Fibroblast of the conjunctiva (primary cell): ENCODE measurements at regions not wholly inside any gene's neighbourhood (a gene's known extent, or its start where the extent isn't known, plus 50 kb on each side); places are given as distances from the start of the nearest gene placed in this dataset.

ENCODE experiments used
- DNase-seq: peaks from one replicate; pipeline ENCODE4 v3.0.0-alpha.2; 2010; ENCODE audit warnings: low read depth

DNA sequence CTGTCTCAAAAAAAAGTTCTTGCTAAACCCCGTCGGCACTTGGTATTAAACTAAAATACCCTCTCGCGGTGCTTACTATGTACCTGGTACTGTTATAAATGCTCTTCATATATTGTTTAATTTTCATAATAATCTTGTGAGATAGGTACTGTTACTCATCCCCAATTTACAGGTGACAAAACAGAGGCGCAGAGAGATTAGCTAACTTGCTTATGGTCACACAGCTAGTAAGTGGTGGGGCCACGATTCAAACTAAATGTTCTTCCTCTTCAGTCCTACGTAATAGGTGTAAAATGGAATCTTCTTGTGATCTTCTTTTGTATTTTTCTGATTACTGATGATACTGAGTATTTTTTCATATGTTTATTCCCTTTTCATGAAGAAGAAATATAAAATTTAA, 51.3 kb downstream of the TET3 start:
- DNase-seq, result no peak

DNA sequence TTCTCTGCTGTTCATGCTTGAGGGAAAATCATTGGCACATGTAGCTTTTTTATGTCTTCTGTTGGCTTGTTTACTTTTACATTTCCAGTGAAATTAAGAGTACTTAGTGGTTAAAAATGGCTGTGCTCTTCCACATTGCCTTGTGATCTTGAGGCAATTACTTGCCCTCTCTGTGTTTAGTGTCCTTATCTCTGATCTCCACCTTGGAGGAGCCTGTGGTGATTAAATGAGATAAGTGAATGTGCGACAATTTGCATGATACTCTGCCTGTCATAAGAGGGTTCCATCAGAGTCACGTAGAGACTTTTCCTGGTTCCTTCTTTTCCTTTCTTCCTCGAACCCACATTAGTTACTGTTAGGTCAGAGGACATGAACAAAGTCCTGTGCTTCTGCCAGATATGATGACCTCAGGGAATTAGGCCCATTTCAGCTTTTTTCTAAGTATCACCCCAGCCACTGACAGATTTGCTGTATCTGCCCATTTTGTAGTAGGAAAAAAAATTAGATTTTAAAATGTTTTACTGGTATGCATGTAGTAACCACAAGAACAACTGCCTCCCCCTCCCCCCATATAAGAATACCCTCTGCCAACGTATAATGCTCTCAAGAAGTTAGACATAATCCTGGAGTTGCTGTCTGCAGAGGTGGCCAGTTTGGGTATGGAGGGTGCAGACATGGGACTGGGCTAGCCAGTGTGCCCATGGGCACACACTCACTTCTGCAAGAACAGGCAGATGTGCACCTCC, 51.9 kb downstream of the TET3 start:
- DNase-seq, result no peak

DNA sequence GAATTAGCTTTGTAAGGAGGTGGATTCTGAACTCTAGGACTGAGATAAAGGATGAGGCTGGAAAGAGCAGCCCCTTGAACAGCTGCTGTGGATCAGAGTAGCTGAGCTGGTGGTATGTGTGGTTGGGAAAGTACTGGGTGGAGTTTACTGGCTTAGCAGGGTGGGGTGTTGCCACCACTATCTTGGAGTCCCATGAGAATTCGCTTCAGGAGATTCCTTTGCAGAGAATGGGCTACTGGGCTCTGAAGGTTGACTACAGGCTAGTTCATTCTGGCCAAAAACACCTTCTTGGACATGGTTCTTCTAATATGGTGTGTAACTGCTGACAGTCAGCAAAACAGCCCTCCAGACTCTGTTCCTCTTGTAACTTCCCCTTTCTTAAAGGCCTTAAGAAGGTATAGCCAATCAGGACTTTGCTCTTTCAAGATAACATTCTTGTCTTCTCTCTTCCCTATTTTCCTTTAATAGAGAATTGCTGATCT, 52.7 kb downstream of the TET3 start:
- DNase-seq, result peak; percentile 18

DNA sequence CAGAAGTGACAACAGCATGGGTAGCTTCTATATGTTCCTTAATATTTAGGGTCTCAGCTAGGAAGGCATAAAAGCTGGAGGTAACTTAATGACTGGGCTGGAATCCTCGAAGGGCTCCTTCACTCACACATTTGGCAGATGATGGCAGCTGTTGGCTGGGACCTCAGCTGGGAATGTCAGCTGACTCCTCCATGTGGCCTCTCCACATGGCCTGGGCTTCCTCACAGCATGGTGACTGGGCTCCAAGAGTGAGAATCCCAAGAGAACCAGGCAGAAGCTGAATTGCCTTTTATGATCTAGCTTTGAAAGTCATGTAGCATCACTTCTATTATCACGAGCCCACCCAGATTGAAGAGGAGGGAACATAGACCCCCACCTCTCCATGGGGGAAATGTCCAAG, 54.9 kb downstream of the TET3 start:
- DNase-seq, result no peak

DNA sequence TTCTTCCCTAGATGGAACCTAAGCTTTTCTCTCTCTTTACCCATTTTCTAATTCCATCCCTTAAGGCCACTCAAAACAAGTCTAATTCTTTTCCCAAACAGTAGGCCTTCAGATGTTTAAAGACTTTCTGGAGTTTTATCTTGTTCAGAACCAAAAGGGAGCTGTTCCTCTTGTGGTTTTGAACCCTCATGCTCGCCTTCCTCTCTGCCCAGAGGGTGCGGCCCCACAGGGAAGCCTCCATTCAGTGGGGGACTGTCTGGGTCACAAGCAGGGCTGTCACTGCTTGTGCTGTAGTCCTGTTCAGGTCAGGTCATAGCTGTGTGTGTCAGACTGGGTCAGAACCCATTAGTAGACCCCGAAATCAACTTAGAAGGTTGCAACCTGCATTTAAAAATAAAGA, 56.5 kb downstream of the TET3 start:
- no peak for DNase-seq

DNA sequence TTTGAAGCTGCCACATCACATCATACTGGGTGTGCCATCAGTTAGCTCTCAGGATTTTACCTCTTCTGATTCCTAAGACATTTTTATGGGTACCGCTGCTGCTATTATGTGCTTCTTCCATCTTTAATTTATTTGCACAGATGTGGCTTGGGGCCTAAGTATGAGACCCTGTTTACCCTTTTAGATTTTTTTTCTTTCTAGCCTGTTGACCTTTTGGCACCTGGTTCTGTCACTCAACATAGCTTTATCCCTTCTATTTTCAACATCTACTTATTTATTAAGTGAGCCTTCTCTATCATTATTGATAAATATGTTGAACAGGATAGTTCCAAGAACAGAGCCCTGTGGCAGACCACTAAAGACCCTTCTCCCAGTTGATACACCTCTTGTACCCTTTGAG, 57.0 kb downstream of the TET3 start:
- no peak for DNase-seq

DNA sequence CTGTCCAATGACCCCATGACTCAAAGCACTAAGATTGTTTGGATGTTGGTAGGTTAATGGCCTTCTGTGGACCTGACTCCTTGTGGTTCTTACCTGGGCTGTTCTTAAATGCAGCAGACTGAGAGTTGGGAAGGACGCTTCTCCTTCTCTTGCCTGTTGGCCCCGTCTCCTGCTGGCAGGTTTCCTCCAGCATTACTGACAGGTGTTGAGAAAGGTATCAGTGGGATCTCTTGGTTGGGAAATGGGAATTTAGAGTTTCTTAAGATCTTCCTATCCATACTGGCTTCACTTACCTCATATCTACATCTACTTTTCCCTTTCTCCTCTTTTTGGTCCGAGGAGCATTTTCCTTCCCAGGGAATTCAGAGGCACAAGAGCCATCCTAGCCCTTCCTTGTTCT, 57.9 kb downstream of the TET3 start:
- no peak for DNase-seq

DNA sequence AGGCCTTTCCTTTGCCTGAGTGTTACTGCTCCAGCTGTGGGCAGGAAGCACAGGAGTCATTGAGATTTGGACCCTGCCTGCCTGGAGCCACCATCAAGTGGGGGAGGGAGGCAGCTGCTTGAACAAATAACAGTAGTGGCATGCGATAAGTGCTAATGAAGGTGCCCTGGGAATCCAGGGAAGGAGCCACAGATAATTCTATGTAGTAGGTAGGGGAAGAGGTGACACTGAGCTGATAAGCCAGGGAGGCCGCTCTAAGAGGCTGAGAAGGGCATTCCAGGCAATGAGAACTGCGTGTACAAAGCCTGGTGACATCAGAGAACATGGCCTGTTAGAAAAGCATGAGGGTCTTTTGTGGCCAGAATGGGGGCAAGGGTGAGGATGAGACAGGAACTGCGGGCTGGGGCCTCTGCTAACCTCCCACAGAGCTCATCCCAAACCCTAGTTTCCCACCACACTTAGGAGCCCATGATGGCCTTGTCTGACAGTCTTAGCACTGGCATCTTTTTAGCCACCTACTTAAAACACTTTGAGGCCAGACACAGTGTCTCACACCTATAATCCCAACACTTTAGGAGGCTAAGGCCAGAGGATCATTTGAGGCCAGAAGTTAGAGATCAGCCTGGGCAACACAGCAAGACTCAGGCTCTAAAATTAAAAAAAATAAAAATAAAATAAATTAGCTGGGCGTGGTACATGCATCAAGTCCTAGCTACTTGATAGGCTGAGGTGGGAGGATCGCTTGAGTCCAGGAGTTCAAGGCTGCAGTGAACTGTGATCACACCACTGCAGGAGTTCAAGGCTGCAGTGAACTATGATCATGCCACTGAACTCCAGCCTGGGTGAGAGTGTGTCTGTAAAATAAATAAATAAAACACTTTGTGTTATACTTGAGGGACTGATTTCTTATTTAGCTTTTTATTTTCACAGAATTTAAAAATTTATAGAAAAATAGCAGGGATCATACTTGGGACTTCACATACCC, 58.9 kb downstream of the TET3 start:
- no peak for DNase-seq

DNA sequence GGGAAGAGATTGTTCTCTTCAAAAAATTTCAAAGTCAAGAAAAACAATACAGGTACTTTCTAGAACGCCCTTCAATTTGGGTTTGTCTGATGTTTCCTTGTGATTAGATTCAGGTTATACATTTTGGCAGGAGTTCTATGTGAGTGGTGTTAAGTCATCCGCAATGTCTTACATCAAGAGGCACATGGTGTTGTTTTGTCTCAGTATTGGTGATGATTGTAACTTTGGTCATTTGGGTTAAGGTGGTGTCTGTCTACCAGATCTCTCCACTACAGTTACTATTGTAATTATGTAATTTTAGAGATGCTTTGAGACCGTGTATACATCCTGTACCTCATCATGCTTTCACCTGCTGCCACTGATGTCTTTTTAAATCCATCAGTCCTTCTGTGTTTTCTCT, 60.3 kb downstream of the TET3 start:
- no peak for DNase-seq

DNA sequence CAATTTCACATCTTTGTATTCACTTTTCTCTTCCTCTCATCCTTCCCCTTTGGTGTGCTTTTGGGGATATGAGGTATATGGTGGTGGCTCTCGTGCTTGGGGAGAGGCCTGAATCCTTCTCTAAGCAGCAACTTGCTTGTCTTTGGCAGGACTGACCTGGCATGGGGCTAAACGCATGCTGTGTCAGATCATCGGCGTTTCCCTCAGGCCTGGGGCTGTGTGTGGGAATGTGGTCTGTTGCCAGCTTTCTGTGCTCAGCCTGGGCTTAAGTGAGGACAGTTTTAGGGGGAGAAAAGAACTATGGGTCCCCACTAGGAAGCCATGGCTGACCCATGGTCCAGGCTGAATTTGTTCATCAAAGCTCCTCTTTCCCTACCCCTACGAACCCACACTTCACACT, 60.7 kb downstream of the TET3 start:
- DNase-seq, result no peak

DNA sequence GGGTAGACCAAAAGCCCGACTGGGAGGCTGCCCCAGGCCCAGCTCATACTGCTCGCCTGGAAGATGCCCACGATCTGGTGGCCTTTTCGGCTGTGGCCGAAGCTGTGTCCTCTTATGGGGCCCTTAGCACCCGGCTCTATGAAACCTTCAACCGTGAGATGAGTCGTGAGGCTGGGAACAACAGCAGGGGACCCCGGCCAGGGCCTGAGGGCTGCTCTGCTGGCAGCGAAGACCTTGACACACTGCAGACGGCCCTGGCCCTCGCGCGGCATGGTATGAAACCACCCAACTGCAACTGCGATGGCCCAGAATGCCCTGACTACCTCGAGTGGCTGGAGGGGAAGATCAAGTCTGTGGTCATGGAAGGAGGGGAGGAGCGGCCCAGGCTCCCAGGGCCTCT, 61.7 kb downstream of the TET3 start:
- DNase-seq, result no peak

DNA sequence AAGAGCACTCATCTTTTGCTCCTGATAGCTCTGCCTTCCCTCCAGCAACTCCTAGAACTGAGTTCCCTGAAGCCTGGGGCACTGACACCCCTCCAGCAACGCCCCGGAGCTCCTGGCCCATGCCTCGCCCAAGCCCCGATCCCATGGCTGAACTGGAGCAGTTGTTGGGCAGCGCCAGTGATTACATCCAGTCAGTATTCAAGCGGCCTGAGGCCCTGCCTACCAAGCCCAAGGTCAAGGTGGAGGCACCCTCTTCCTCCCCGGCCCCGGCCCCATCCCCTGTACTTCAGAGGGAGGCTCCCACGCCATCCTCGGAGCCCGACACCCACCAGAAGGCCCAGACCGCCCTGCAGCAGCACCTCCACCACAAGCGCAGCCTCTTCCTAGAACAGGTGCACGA, 62.4 kb downstream of the TET3 start:
- DNase-seq, result no peak

DNA sequence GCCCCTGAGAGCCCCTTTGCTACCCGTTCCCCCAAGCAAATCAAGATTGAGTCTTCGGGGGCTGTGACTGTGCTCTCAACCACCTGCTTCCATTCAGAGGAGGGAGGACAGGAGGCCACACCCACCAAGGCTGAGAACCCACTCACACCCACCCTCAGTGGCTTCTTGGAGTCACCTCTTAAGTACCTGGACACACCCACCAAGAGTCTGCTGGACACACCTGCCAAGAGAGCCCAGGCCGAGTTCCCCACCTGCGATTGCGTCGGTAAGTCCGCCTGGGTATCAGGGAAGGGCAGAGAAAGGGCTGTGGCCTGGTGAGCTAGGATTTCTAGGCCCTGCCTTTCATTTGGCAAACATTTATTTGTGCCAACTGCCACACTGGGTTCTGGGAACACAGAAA, 63.4 kb downstream of the TET3 start:
- no peak for DNase-seq

DNA sequence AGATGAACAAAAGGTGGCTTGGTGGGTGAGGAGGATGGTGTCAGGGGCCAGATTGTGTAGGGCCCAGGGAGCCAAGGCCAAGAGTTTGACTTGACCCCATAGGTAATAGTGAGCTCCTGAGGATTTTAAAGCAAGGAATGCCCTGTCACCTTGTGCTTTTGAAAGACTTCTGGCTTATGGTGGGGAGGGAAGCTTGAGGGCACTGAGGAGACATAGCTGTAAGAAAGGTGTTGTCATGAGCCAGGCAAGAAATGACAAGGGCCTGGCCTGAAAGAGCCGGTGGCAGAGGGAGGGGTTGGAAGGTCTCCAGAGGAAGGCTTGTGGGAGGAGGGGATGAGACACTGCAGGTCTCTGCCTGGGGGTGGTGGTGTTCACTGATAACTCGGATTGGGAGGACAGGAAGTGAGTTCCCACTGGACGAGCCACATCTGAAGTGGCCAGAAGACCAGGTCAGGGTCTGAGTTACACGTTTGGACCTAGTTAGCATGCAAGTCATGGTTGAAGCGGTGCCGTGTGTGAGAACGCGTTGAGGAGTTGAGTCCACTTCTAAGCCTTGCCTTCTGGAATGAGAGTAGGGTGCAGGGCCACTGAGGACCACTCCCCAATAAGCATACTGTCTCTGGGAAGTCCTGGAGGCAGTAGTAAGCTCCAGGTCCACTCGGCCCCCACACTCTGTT, 64.3 kb downstream of the TET3 start:
- no peak for DNase-seq

DNA sequence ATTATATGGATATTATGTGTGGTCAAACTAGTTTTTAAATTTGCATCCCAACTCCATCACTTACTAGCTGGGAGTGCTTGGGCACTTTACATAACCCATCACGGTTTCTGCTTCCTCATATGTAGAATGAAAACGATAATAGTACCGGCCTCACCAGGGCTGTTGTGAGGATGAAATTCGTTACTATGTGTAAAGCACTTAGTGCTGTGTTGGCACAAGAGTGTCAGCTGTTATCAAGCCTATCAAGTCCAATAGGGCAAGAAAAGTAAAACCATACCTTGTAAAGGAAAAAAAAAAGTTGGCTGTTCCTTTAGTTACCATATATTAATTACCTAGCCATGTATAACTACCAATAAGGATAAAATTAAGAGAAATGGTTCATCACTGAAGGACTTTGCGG, 65.4 kb downstream of the TET3 start:
- DNase-seq, result no peak

DNA sequence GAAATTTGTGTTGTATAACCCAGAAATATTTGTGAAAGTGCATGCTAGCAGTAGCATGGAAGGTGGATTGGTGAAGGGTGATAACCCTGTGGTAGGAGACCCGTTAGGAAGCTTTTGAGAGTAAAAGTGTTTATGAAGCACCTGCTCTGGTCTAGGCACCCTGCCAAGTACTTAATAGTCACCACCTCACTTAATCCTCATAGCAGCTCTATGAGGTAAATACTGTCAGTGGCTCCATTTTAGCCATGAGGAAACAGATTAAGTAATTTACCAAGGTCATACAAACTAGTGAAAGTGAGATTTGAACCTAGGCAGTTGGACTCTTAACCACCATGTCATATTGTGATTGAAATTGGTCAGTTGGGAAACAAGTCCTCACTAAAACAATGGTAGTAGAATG, 66.8 kb downstream of the TET3 start:
- DNase-seq, result no peak

DNA sequence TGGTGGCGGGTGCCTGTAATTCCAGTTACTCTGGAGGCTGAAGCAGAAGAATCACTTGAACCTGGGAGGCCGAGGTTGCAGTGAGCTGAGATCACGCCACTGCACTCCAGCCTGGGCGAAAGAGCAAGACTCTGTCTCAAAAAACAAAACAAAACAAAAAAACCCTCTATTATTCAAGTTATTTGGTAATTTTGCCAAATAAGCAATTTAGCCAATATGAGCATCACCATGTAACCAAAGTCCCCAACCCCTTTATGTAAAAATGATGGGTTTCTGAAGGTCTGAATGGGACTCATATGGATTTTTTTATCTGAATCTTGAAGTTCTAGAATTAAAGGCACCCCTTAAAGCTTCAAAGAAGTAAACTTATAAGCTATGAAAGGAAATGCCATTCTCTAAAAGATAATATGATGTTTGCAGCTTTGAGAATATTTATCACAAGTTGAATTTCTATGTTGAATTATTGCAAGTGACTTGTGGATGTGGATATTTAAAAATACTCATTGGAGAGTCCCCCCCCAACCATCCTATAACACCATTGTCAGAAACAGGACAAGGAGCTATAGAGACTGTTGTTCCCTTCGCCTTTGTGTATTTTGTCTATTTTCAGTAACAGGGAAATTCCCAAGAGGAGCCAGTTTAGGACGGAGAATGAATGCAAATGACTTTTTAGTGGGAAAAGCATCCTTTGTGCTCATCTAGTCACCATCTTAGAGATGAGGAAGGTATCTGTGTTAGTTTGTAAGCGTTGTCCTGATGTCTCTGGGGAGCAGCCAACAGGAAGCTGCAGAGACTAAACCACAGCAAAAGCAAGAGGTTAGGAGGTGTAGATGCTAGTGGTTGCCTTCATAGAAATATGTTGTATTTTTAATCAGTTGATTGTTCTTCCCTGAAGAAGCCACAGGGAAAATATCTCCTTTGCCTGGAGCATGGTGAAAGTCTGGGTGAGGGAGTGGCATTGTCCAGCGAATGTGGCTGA, 68.3 kb downstream of the TET3 start:
- no peak for DNase-seq

DNA sequence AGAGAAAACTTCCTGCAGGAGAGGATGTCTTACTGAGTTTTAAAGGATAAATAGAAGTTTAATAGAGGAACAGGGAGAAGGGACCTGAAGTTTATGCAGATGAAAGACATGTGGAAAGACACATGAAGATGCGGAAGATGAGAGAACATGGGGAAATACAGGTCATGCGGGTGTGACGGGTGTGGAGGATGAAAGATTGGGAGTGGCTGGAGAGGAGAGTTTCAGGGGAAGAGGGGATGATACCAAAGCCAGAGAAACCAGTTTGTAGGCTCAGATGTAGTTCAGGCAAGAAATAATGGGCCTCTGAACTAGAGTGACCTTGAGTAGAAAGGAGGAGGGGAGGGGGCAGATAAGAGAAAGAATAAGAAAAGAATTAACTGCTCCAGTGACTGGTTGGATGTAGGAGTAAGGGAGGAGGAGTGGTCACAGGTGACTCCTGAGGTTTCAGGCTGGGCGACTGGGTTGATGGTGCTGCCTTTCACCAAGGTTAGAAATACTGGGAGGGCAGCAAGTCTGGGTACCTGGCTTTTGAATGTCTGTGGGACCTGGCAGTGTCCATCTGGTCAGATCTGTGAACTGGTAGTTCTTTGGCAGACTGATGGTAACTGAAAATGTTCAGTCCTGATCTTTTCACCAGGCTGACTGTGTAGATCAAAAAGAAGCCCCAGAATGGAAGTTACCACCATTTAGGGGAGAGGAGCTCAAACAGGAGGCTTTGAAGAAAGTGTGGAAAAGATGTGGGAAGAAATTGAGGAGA, 69.4 kb downstream of the TET3 start:
- no peak for DNase-seq

DNA sequence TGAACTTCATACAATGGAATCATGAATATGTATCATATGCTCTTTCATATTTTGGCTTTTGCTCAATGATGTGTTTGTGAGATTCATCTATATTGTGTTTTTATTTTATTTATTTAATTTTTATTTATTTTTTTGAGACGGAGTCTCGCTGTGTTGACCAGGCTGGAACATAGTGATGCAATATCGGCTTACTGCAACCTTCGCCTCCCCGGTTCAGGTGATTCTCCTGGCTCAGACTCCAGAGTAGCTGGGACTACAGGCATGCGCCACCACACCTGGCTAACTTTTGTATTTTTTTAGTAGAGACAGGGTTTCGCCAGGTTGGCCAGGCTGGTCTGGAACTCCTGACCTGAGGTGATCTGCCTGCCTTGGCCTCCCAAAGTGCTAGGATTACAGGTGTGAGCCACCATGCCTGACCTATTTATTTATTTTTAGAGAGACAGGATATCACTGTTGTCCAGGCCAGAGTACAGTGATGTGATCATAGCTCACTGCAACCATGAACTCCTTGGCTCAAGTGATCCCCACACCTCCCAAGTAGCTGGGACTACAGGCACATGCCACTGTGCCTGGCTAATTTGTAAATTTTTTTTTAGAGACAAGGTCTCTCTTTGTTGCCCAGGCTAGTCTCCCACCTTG, 74.5 kb downstream of the TET3 start:
- DNase-seq, result no peak

DNA sequence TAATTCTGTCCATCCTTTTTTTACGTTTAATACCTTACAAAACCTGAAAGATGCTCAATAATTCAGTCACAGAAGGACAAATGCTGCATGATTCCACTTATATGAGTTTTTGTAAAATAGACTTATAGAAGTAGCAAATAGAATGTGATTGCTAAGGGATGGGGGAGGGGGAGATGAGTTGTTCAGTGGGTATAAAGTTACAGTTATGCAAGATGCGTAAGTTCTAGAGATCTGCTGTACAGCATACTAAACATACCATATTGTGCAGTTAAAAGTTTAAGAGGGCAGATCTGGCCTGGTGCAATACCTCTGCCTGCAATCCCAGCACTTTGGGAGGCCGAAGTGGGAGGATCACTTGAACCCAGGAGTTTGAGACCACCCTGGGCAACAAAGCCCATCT, 78.8 kb downstream of the TET3 start:
- peak; percentile 49 for DNase-seq
